ENCODE measurements at regions not wholly inside any gene's neighbourhood (a gene's known extent, or its start where the extent isn't known, plus 50 kb on each side); places are given as distances from the start of the nearest gene placed in this dataset.
"Not testable (repeated sequence)": the region's sequence is repeated elsewhere in the genome, so short reads cannot be mapped to it uniquely, and the experiment has no call there.

DNA sequence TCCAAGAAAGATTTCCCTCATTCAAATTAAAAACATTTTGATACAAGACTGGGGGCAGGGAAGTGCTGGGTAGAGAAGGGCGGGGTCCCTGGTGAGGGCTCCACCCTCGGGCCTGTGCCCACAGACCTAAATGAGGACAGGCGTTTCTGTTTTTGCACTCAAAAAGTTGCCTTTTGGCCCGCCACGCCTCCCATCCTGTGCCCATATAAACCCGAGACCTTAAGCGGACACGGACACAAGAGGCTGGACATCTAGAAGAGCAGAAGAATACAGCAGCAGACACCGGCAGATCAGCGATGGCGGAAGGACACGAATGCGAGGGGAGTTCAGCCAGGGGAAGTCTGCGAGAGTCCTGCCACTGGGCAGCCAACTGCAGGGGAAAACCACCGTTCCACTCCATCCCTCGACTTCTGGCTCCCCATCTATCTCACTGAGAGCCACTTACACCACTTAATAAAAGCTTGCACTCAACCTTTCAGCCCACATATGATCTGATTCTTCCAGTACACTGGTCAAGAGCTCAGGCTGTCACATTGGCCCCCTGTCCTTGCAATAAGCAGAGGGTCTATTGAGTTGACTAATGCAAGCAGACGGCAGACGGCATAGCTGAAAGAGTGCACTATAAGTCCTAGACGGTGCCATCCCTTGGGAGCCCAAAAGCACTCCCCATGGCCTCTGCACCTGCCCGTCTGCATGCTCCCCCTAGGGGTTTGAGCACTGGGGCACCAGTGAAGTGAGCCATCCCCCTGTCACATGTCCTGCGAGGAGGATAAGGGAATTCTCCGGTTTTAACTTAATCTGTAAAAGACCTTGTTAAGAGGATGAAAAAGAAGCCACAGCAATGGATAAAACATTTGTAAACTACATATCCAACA, 181.8 kb upstream of the PRSS1 start:
- peak; percentile 79 for DNase-seq

DNA sequence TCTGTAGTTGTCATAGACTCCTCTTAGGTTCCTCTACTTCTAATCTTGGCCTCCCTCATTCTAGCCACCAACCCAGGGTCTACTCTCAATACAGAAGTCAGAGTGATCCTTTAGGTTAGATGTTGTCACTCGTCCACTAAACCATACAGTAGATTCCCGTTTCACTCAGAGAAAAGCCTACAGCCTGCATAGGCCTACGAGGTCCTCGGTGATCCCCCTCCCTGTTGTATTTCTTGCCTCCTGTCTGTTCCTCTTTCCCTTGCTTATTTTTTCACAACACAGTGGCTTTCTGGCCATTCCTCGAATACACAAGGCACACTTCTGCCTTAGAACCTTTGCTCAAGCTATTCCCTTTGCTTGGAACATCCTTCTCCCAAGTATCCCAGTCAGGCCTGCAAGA, 183.0 kb upstream of the PRSS1 start:
- no peak for DNase-seq

DNA sequence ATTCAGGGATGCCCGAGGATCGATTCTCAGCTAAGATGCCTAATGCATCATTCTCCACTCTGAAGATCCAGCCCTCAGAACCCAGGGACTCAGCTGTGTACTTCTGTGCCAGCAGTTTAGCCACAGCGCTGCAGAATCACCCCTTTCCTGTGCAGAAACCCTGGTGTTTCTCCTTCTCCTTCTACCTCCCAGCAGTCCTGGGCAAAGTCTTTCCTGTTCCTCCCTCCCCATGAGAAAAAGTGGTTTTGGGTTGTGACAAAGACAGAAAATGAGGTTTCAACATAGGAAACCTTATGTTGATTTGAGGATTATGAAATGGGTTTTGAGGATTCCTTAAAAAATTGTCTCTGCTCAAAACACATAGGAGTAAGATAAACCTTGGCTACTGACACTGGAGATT, 185.1 kb upstream of the PRSS1 start:
- DNase-seq: not testable (repeated sequence)

DNA sequence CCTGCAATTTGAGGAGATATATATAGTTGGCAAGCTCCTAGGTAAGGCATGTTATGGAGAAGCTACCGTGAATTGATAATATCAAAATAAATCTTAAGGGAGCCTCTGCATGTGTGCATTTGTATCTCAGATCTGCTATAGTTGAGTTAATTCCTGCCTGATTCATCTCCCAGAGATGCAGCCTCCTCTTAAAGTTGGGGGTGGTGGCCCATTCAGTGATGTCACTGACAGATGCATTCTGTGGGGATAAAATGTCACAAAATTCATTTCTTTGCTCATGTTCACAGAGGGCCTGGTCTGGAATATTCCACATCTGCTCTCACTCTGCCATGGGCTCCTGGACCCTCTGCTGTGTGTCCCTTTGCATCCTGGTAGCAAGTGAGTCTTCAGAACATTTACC, 185.8 kb upstream of the PRSS1 start:
- DNase-seq: no peak

DNA sequence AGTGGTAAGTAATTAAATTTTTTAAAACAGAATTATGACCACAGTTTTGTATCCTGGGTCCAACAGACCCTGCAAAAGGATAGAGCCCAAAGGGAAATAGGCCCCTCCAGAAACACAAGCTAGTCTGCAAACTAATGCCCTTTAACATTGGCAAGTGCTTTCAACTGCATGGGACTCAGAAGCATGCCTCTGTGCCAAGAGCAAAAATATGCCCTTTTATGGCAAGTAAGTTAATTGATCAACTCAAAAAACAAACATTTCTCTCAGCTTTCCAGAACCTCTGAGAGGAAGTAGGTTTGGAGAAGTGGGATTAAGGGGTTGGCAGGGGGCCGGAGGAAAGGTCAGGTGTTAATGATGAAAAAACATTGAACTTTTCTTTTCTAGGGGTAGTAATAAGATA, 186.6 kb upstream of the PRSS1 start:
- no peak for DNase-seq

DNA sequence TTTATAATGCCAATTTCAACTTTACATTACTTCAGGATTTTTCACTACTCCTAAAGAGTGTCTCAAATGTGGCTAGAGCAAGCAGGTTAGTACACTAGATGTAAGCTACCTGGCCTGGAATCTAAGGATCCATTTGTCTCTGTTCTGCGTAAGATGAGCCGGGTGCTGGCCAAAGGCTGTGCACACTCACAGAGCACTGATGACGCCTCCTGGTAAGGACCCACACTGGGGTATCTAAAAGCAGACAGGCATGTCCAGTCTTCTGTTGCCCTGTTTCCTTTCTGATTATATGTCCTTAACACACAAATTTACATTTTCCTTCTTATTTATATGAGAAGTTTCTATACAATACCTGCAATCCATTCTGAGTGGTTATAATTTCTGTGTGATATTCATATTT, 187.9 kb upstream of the PRSS1 start:
- not testable (repeated sequence) for DNase-seq

DNA sequence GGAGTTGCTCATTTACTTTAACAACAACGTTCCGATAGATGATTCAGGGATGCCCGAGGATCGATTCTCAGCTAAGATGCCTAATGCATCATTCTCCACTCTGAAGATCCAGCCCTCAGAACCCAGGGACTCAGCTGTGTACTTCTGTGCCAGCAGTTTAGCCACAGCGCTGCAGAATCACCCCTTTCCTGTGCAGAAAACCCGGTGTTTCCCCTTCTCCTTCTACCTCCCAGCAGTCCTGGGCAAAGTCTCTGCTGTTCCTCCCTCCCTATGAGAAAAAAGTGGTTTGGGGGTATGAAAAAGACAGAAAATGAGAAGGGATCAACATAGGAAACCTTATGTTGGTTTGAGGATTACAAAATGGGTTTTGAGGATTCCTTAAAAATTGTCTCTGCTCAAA, 188.5 kb upstream of the PRSS1 start:
- DNase-seq: not testable (repeated sequence)

DNA sequence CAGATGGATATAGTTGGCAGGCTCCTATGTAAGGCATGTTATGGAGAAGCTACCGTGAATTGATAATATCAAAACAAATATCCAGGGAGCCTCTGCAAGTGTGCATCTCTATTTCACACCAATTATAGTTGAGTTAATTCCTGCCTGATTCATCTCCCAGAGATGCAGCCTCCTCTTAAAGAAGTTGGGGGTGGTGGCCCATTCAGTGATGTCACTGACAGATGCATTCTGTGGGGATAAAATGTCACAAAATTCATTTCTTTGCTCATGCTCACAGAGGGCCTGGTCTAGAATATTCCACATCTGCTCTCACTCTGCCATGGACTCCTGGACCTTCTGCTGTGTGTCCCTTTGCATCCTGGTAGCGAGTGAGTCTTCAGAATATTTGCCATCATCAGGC, 189.1 kb upstream of the PRSS1 start:
- no peak for DNase-seq

DNA sequence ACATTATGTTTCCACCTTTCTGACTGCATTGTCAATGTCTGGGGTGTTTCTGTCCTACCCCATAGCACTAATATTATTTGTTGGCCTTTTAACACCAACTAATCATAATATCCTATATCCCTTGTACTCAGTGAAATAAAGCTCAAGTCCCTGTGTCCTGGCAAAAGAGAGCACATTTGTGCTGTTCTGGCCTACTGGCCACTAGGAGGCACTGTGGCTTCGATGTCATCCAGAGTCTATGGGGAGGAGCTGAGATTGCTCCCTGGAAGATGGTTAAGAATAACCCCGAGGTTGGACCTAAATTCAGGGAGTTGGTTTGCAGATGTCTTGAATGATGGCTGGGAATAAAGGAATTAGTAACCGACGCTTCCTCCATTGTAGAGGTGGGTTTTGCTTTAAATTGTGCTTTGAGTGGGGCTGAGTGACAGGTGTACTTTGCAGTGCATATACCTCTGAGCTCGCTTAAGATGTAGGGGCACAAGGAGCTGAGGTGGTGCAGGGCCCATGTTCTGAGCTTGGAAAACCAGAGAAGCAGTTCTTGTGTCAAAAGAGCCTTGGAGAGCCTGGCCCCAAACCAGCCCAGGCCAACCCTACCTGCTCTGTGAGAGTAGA, 191.2 kb upstream of the PRSS1 start:
- no peak for DNase-seq

DNA sequence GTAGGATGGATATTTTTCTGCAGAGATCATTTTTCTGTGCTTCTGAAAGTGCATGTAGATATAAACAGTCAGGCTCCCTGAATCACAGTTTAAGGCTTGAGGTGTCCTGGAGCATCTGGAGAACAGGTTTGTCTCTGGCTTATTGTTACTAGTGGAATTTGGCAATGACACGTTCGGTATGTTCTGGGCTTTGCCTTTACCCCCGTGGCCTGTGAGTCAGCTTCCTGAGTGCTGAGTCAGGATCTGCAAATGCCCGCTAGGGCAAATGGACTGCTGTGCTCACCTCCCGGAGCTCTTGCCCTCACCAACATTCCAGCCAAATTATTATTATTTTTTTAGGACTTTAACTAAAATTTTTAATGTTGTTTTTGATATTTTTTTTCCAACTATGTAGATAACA, 192.5 kb upstream of the PRSS1 start:
- no peak for DNase-seq

DNA sequence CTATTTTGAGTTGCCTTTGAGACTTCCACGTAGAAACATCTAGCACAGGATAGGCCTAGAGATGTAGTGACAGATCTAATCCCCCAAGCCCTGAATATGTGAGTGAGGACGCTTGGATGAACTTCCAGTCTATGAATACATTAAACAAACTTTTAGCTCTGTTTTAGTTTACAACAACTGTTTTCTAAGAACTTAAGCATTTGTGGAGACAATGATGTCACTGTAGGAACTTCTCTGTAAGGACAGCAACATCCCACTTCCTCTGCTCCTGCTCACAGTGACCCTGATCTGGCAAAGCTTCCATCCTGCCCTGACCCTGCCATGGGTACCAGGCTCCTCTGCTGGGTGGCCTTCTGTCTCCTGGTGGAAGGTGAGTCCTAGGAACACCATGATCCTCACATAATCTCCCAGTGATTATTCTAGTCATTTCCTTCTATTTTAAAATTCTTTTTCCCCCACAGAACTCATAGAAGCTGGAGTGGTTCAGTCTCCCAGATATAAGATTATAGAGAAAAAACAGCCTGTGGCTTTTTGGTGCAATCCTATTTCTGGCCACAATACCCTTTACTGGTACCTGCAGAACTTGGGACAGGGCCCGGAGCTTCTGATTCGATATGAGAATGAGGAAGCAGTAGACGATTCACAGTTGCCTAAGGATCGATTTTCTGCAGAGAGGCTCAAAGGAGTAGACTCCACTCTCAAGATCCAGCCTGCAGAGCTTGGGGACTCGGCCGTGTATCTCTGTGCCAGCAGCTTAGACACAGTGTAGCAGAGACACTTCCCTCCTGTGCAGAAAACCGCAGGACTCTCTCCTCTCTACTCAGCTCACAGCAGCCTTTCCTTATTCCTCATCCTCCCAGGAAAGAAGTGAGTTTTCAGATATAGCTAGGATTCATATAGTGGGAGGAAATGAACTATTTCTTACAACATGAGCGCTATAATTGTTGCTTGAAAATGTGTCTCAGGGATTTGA, 194.4 kb upstream of the PRSS1 start:
- no peak for DNase-seq

DNA sequence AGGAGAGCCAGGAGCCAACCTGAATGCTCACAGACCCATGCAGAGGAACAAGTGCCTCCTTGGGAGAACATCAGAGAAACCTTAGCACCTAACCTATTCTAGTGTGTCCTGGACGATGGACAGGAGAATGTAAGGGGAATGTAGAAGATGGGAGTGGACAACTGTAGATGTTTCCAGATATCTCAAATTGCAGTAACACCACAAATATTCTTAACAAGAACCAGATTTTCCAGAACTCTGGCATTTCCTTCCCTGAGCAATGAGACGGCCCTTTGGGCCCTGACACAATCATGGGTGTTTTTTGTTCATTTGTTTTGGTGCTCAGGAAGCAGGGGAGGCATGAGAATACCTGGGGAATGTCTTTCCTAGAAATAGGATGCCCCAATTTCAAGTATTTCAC, 196.1 kb upstream of the PRSS1 start:
- DNase-seq: no peak

DNA sequence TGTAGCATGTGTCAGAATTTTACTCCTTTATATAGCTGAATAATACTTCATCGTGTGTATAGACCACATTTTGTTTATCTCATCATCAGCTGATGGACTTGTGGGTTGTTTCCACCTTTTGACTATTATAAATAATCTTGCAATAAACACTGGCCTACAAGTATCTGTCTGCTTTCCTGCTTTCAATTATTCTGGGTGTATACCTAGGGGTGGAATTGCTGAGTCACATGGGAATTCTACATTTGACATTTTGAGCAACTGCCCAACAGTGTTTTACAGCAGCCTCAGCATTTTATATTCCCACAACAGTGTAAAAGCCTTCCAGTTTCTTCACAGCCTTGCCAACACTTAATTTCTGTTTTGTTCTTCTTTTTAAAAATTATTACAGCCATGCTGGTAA, 200.3 kb upstream of the PRSS1 start:
- no peak for DNase-seq

DNA sequence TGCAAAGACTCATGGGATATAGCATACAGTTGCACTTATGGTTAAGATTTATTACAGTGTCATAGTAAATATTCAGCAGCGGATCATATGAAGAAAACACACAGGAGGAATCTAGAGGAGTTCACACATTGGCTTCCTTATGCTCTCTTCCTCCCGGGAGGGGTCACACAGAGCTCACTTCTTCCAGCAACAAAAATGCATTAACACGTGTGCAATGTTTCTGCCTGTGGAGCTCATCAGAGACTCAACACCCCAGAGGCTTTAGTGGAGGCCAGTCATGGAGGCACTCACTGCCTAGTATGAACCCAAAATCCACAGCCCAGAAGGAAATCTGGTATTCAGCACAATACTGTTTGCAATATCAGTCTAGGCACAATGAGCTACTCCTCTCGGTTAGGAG, 202.8 kb upstream of the PRSS1 start:
- no peak for DNase-seq

DNA sequence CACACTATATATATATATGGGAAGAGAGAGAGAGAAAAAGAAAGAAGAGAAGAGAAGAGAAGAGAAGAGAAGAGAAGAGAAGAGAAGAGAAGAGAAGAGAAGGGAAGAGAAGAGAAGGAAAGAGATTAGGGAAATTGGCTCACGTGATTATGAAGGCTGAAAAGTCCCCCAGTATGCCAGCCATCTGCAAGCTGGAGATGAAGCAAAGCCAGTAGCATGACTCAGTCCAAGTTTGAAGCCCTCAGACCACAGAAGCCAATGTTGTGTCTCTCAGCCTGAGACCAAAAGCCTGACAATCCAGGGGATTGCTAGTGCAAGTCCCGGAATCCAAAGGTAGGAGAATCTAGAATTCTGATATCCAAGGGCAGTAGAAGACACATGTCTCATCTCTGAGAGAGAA, 206.3 kb upstream of the PRSS1 start:
- DNase-seq: no peak

DNA sequence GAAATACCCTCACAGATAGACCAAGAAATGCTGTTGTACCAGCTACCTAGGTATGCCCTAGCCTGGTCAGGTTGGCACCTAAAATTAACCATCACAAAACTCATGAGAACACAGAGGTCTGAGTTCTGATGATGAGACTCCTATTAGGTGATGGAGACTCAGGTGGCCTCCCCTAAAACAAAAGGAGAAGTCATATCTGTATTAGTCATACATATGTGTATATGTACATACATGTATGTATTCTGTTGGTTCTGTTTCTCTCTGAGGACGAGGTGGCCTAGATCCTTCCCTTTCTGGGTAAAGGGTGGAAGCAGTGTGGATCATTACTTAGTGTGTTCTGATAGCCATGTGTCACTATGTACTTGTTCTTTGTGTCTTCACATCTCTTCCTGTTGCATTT, 207.2 kb upstream of the PRSS1 start:
- no peak for DNase-seq

DNA sequence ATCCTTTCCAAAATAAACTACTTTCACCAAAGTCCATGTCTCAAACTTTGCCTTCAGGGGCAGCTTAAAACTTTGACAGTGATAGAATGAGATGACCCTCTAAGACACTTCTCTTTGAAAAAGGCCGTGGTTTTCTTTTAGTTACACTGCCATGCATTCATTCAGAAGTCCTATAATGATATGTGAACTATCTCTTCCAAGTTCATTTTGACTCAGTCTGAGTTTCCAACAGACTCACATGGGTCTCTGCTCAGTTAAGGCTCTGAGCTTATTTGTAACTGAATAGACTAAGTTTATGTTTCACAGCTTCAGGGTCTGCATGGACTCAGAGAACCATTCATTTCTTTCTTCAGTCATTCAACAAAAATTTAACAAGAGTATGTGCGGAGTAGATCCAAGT, 208.9 kb upstream of the PRSS1 start:
- DNase-seq: no peak

DNA sequence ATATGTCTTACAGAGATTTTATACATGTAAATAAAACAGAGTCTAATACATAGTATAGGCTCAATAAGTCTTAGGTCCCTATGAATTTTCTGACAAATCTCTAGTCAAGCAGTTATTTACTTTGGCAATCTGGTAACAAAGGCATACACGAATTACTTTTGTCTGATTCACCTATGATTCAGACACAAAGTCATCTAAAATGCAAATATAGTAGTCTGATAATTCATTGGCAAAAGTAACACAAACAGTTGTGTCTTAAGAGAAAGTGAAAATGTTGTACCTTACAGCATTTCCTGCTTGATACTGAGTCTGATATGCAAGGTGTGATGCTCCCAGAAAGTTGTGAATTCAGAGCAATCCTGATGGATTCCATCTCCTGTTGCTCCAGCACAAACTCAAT, 209.4 kb upstream of the PRSS1 start:
- no peak for DNase-seq

DNA sequence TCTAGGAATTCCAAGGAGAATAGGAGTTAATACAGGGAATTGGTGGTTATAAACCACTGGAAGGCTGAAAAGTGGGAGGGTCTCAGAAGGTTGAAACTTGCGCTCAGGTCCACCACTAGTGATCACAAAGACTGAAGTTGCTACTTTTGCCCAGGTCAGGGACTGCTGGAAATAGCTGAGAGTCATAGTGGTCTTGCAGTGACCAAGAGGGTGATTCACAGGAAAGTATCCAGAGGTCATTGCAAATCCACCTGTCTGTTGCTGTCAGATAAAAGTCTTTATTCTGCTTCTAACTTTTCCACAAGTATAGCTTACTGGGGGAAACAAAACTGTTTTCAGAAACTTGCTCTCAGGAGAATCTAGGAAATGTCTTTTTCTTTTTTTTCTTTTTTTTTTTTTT, 211.5 kb upstream of the PRSS1 start:
- DNase-seq: no peak

DNA sequence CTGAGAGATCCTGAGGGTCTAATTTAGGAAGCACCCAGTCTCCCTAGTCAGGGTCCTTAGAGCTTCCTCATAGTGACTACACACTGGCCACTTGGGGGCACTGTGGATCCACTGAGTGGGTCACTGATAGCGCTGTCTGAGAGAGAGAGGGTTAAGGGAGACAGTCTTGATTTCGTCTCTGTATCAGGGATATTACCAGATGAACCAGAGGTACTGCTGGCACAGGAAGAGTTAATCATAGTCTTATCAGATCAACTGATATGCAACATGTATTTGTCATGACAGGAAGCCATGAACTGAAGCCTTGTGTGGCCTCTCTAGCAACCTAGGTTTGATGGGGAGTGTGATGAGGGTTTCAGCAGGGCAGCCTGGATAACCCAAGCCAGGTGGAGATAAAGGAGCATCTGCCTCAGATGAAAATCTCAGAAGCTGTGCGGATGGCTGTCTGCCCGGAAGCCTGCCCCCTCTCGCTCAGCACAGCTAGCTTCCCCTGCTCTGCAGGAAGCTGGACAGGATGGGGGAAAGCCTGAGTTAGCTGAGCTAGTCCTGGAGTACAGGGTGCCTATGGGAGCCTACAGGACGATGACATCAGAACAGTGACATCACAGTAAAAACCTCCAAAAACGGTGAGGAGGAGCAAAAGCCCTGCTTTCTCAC, 214.0 kb upstream of the PRSS1 start:
- peak; percentile 64 for DNase-seq

DNA sequence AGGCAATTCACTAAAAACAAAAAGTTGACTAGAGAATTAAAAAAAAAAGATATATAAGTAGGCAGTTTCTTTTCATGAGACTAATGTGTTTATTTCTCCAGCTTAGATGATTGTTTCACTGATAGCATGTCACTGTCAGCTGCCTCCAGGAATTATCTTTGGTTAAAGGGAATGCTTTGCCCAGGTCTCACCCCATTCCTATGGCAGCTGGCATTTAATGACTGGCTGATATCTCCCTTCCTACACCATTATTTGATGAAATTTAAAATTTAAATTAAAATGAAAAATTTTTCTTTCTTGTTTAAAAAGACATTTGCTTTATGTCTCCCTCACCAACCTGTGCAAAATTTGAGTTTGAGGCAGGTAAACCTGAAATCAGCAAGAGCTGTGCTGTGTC, 214.5 kb upstream of the PRSS1 start:
- DNase-seq: no peak

DNA sequence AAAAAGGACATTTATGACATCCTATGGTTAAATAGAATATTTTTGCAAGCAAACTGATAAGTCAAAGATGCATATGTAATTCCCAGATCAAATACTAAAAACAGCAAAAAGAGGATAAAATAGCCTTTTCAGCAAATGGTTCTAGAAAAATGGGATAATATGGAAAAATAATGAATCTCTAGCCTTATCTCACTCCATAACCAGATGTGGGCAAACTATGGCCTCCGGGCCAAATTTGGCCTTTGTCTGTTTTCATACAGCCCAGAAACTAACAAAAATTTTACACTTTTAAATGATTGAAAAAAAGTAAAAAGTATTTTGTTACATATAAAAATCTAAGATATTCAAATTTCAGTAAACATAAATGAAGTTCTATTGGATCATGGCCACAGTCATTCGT, 215.4 kb upstream of the PRSS1 start:
- no peak for DNase-seq

DNA sequence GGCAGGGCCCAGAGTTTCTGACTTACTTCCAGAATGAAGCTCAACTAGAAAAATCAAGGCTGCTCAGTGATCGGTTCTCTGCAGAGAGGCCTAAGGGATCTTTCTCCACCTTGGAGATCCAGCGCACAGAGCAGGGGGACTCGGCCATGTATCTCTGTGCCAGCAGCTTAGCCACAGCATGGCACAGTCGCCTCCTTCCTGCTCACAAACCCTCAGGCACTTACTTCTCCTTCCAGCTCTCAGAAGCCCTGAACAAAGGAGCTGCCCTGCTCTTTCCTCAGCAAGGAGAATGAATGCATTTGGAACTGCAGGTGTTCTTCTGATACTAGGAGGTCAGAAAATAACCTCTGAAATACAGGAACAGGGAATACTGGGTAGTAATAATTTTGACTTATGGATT, 219.7 kb upstream of the PRSS1 start:
- DNase-seq: no peak

Data from retina (tissue), 1 donor.